Activated gamma-delta T cell treated with anti-CD3 and anti-CD28 coated beads, Interleukin-2, amount 50 U/mL, for 16 hours (primary cell): ENCODE measurements at regions not wholly inside any gene's neighbourhood (a gene's known extent, or its start where the extent isn't known, plus 50 kb on each side); places are given as distances from the start of the nearest gene placed in this dataset.
"Not testable (repeated sequence)": the region's sequence is repeated elsewhere in the genome, so short reads cannot be mapped to it uniquely, and the experiment has no call there.

Experiments
- DNase-seq: peaks from one replicate; pipeline ENCODE4 v3.0.0-alpha.2; 2020; ENCODE audit warnings: low read depth

GRCh38 chr11:129729216-129729615, 86.4 kb upstream of the TMEM45B start:
- no peak for DNase-seq

DNA sequence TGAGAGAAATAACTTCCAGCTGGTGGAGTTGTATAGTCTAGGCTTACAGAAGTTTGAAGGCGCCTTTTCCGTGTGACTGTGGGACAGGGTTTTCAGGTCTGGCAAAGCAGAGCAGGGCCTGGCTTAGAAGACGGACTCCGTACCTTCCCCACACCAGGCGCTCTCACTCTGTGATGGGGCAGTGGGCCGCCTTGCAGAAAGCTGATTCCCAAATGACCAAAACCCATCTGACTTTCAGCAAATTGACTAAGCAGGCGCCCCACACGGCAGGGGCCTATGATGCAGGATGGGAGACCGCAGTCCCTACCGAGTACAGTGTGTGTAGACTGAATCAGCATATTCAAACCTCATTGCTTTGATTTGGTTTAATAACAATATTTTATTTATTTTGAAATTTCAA, 85.8 kb upstream of the TMEM45B start:
- DNase-seq = no peak

GRCh38 chr11:129731316-129731715, 84.3 kb upstream of the TMEM45B start:
- DNase-seq = no peak

- no peak for DNase-seq
Measured at GRCh38 chr11:129732941-129733340, 82.7 kb upstream of the TMEM45B start.

- no peak for DNase-seq
Measured at GRCh38 chr11:129733384-129733783, 82.3 kb upstream of the TMEM45B start.

DNA sequence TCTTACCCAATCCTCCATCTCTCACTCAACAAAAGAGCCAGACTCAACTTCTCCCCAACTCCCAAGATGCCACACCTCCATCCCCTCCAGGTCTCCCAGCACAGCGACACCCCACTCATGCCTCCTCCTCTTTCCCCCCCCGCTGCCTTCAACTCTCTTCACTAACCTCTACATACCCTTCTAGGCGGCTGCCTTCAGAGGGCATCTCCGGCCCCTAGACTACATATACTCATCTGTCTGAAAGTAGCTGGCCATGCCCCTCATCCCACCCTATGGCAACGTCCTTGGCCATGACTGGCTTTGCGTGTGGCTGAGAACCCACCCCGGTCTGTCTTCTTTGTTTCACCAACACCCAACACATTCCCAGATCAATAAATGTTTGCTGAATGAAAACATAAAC, 81.7 kb upstream of the TMEM45B start:
- no peak for DNase-seq

GRCh38 chr11:129734654-129735053, 81.0 kb upstream of the TMEM45B start:
- no peak for DNase-seq

- no peak for DNase-seq
Measured at GRCh38 chr11:129737831-129738230, 77.8 kb upstream of the TMEM45B start.

GRCh38 chr11:129738242-129738641, 77.4 kb upstream of the TMEM45B start:
- no peak for DNase-seq

DNA sequence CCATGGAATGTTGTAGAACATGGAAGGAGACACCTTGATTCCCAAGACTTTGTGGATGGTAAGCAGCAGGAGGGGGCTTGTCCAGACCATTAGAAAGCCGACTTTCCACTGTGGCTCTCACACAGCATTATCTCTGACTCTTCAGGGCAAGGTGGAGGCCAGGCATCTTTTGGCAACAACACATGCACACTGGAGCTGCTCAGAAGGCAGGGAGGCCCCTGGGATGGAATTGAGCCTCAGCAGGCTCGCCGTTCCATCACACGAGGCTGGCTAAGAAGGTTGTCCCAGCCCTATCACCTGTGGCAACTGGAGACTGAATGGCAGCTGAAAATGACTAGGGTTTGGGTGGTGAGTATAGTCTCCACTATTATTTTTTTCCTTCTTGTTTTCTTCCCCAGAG, 76.3 kb upstream of the TMEM45B start:
- no peak for DNase-seq

- DNase-seq = no peak
Measured at GRCh38 chr11:129740125-129740719, 75.4 kb upstream of the TMEM45B start.

- DNase-seq = no peak
Measured at GRCh38 chr11:129743112-129743815, 72.4 kb upstream of the TMEM45B start.

DNA sequence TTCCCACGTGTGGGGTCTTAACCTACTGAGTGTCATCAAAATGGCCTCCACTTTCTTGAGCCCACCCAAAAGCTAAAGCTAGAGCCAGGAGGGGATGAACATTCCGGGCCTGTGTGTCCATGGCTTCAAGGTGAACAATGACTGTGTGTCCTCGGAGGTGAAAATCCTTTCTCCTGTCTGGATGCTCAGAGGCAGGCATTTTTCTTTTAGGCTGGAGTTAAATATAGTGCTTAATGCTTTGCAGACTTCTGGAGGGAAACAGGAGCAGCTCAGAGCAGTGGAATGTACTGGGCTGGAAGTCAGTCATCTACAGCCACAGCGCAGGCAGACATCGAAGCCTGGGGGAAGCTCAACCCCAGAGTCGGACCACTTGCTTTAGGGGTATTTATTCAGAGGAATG, 68.6 kb upstream of the TMEM45B start:
- no peak for DNase-seq

DNA sequence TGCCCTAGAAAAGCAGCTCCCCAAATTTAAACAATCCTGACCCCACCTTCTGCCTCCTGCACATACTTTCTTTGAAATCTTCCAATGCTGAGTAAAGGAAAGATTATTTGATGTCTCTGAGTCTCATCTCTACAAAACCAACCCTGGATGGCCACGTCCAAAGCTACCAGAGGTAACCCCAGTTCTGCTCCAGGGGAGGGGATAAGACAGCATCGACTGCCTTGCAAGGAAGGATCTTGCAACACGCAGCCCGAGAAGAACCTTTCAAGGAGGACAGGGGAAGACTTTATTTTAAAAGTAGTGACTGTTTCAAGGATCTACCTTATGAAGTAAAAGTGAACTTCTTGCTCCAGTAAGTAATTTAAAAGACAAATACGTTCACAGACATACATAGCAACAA, 66.5 kb upstream of the TMEM45B start:
- DNase-seq = no peak

DNA sequence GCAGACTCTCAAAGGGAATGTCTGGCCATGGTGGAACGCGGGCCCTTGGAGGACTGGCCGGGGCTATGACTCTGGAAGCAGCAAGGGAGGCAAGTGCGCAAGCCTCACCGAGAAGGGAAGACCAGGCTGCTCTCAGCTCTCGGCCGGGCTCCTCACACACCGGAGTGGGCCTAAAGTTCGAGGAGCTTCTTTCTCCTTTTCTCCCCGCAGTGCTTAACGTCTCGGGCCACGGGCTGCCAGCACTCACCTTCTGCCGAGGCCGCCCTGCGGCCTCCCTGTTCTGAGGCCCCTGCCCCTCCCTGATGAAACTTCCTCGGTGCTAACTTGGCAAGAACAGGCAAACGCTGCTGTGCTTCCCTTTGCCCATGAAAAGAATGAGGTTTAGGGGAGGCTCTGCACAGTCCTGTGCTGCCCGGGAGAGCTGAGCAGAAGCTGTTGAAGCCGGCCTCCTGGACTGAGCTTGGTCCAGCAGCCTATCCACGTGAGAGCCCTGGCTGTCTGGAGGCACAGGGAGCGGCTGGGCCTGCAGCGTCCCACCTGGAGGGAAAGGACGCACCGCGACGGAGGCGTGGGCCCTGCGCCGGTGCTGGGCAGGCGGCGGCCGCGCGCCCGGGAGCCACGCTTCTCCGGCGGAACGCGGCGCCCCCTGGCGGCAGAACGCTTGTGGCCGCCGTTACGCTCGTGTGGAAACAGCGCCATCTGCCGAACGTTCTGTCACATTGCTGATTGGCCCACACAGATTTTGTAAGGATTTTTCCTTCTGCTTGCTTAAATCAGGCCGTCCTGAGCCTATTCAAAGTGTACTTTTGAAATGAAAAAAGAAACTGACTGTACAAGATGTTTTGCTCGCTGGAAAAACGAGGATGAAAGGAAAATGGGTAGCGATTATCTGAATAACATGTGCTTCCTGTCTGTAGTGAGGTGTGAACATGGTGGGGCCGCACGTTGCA, 65.0 kb upstream of the TMEM45B start:
- peak; percentile 63 for DNase-seq

DNA sequence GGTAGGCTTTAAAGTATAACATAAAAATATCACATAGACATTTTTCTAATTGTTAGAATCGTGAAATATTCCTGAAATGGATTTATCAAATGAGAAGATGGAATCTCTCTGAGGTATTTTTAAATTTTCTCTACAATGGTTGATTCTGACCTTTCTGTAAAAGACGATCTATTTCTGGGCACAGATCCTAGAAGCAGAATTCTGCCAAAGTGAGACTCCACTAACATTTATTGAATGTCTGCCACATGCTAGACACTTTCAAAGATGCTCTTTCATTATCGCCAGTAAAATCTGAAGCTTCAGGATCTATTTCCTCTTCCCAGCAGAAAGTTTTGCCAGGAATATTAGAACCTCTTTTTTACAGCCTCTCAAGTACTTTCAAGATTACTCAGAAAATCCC, 64.1 kb upstream of the TMEM45B start:
- no peak for DNase-seq

DNA sequence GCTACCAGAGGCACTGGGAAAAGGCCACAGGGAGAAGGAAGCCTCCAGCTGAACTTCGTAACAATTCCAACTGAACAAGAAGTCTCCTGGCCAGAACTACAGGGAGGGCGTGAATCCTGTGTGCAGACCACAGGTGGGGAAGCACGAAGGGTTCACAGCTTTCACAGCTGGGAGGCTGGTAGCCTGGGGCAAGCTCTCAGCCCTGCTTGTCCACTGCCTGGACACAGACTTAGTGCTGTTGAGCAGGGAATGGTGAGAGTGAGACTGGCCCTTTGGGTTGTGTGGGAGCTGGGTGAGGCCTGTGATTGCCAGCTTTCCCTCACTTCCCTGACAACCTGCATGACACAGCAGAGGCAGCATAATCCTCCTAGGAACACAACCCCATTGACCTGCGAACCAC, 52.1 kb upstream of the TMEM45B start:
- not testable (repeated sequence) for DNase-seq

- not testable (repeated sequence) for DNase-seq
Measured at GRCh38 chr11:129764204-129764603, 51.4 kb upstream of the TMEM45B start.
